ENCODE measurements at regions not wholly inside any gene's neighbourhood (a gene's known extent, or its start where the extent isn't known, plus 50 kb on each side); places are given as distances from the start of the nearest gene placed in this dataset.

GRCh38 chr6:166009385-166010031 is 158.1 kb downstream of the TBXT start:
- CTCF ChIA-PET: no interaction called here
- H2BK20ac ChIP-seq (ENCODE audit: low read depth, low read length): no peak overlapping the region
- TF ChIP-seq CEBPB (IDR thresholded peaks at IDR 0.05; ENCODE audit: low read depth, low read length) (peak; percentile 62; the same call in 1 of the 2 replicates), USF2 (IDR thresholded peaks at IDR 0.05; ENCODE audit: low read depth, low read length) (no peak), MXI1 (IDR thresholded peaks at IDR 0.05; ENCODE audit: borderline replicate concordance, low read depth, low read length) (no peak)
- peak overlapping the region; percentile 81; the same call in 1 of the 2 replicates for H3K18ac ChIP-seq (ENCODE audit: low read depth, low read length)
- H3K27ac ChIP-seq (ENCODE audit: insufficient read depth, low read length): peak overlapping the region; percentile 19; the same call in 1 of the 2 replicates
- intact Hi-C loops (cut with micrococcal nuclease): loop anchor here (5.0 kb wide), 1 partner anchor 68 kb away; no protein-coding TSS in a partner anchor
- no peak overlapping the region for H3K4ac ChIP-seq (ENCODE audit: low read depth, low read length)
- peaks cover 29% of the 10 kb centered on the region for H3K4me1 ChIP-seq (ENCODE audit: control insufficient read depth, insufficient read depth, low read length)
- no peaks in the 10 kb centered on the region for H3K27me3 ChIP-seq (ENCODE audit: control insufficient read depth, insufficient read depth, low read length)
- H2BK5ac ChIP-seq (ENCODE audit: low read depth, low read length, poor library complexity, severe bottlenecking): peak overlapping the region; percentile 18
- H3K23ac ChIP-seq (ENCODE audit: low read depth, low read length): peak overlapping the region; percentile 12; the same call in 1 of the 2 replicates
- no peaks in the 10 kb centered on the region for H3K79me1 ChIP-seq (ENCODE audit: low read depth in 1 of 2, low read length in 2 of 2)
- H2AFZ ChIP-seq (replicated peaks; ENCODE audit: low read length, poor library complexity): peak overlapping the region; percentile 81
- H2AK5ac ChIP-seq (ENCODE audit: low read depth, low read length): peak overlapping the region; percentile 36
- no TSS peak for BruUV-seq (replicated peaks)
- no peak overlapping the region for H3K4me3 ChIP-seq (ENCODE audit: insufficient read depth, low read depth, low read length)
- no peaks in the 10 kb centered on the region for H3K36me3 ChIP-seq (ENCODE audit: control insufficient read depth, insufficient read depth, low read length)
- no peak for DNase-seq
- H4K91ac ChIP-seq (ENCODE audit: insufficient read depth, low read depth, low read length): peak overlapping the region; percentile 53; the same call in 1 of the 2 replicates
- no peak overlapping the region for H2AK9ac ChIP-seq (replicated peaks; ENCODE audit: low read depth, low read length, poor library complexity)
- peak overlapping the region; percentile 92 for H3K4me2 ChIP-seq (ENCODE audit: low read depth, low read length)
- POLR2A ChIA-PET (ENCODE audit: unreplicated experiment): no interaction called here
- H4K8ac ChIP-seq (ENCODE audit: low read depth in 2 of 2, low read length in 2 of 2): peak overlapping the region; percentile 29 to 49; a peak in 2 of 4 replicates
- no peak for ATAC-seq (ENCODE audit: low read depth)
- H3K9ac ChIP-seq (ENCODE audit: low read depth, low read length): peak overlapping the region; percentile 17; the same call in 1 of the 2 replicates
- peak overlapping the region; percentile 4; the same call in 1 of the 2 replicates for H2BK120ac ChIP-seq (ENCODE audit: low read depth, low read length)
- H3K14ac ChIP-seq (replicated peaks; ENCODE audit: low read depth, low read length): peak overlapping the region; percentile 19; the same call in 1 of the 2 replicates
- H4K20me1 ChIP-seq (ENCODE audit: insufficient read depth, low read length): no peaks in the 10 kb centered on the region
- peak overlapping the region; percentile 89; the same call in 1 of the 2 replicates for H4K5ac ChIP-seq (ENCODE audit: low read depth, low read length)
- peak overlapping the region; percentile 60; the same call in 1 of the 3 replicates for H2BK15ac ChIP-seq (ENCODE audit: low read depth, low read length)
- no CpG with 5 or more reads among the region's 8 CpGs for WGBS, 2 experiments (ENCODE audit: extremely low coverage in 2 of 2, insufficient read length in 1 of 2)
- H3K56ac ChIP-seq (ENCODE audit: extremely low read depth, insufficient read depth, low read length): no peak overlapping the region
- peaks cover 9% of the 10 kb centered on the region; the same call in 1 of the 2 replicates for H3K9me1 ChIP-seq (ENCODE audit: insufficient read depth, low read length)
- dilution Hi-C loops (cut with HindIII; ENCODE audit: low sequenced_read_pairs, unreplicated experiment): no loop called here
- in situ Hi-C loops (cut with MboI; ENCODE audit: low sequenced_read_pairs): no loop called here
- H3K9me3 ChIP-seq (ENCODE audit: control insufficient read depth, insufficient read depth, low read length): no peaks in the 10 kb centered on the region
